Esophagus muscularis mucosa (tissue), 4 donors: ENCODE measurements at regions not wholly inside any gene's neighbourhood (a gene's known extent, or its start where the extent isn't known, plus 50 kb on each side); places are given as distances from the start of the nearest gene placed in this dataset.

ENCODE experiments used
- CTCF ChIP-seq, 3 experiments: fragments of 200-600 bp in 2 of 3; fragments of 450-650 bp in 1 of 3; sonication (generic) in 2 of 3; IDR thresholded peaks; one replicate each; pipeline ENCODE4 v1.5.1; 2017 to 2019; ENCODE audit warnings: antibody characterized with exemption in 3 of 3, mild to moderate bottlenecking in 2 of 3, moderate library complexity in 1 of 3
- EP300 ChIP-seq: sonication (generic); formaldehyde crosslinking; IDR thresholded peaks from one replicate; pipeline ENCODE4 v1.6.1; 2017; ENCODE audit warnings: antibody characterized with exemption
- POLR2A ChIP-seq: fragments of 450-650 bp; IDR thresholded peaks from one replicate; pipeline ENCODE4 v1.6.1; 2017; ENCODE audit warnings: antibody characterized with exemption, moderate library complexity, mild to moderate bottlenecking, low read depth

- no peak for TF ChIP-seq CTCF (IDR thresholded peaks at IDR 0.05)
- no peak for TF ChIP-seq EP300
- TF ChIP-seq POLR2A: no peak
Observed at GRCh38 chr1:167145965-167146364, 52.1 kb downstream of the STYXL2 start.
